ENCODE measurements at regions not wholly inside any gene's neighbourhood (a gene's known extent, or its start where the extent isn't known, plus 50 kb on each side); places are given as distances from the start of the nearest gene placed in this dataset.
A peak's percentile ranks its signal among the peaks of the same experiment; 100 is the strongest.

DNA sequence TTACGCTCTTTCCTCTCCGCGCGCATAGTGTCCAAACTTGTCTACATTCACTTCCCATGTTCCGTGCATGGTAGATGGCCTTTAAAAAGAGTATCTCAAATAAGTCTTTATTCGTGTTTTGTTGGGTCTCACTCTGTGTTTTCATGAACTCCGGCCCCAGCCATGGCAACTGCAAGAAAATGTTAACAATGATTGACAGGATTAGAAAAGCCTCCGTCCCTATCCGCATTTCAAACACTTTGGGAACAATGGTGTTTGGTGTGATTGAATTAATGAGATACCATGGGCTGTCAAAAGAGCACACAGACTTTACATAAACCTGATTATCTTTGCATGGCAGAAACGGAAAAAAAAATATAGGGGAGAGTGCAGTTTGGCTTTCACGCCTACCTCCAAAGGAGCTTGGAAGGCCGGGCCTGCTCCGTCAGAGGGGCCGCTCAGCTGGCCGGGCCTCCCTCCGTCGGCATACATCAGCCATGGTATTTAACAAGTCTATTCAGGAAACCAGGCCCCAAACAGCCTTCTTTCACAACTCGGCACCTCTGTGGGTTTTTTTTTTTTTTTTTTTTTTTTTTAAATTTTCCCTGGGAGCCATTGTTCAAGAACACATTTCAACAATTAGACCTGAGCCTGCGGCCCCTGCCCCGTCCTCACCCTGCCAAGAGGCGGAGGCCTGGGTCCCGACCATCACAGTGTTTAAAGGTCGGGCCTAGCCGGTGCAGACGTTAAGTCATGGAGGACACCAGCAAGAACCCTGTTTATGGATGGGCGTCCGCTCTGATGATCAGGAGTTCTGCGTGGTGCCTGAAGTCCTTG, 323.8 kb upstream of the IRX4 start:
- DNase-seq (ENCODE audit: low spot score) = peak; percentile 9

DNA sequence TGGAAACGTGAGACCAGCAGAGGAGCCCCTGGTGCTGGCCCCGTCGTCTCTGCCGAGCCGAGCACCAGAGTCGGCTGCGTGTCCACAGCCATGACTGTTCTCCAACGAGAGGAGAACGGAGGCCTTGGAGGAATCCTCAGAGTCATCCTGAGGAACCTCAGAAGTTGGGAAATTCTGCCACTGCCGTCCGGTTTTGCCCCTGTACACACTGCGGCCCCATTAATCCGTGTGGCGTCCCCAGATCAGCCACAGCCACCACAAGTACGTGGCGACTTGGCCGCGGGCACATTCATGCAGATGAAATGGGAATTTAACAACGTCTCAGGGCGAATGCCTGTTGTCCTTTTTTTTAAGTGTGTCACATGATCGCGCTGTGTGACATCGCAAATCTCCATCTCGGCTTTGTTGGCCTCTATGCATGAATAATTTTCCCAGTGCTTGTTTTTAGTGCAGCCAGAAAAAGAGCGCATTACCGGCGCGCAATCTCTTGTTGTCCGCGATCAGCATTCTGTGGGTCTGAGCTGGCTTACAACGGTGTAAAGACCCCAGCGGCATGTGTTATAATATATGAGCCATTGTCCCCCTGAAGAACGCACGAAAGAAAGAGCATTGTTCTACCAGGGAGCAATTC, 323.0 kb upstream of the IRX4 start:
- peak; percentile 8 for DNase-seq (ENCODE audit: low spot score)

DNA sequence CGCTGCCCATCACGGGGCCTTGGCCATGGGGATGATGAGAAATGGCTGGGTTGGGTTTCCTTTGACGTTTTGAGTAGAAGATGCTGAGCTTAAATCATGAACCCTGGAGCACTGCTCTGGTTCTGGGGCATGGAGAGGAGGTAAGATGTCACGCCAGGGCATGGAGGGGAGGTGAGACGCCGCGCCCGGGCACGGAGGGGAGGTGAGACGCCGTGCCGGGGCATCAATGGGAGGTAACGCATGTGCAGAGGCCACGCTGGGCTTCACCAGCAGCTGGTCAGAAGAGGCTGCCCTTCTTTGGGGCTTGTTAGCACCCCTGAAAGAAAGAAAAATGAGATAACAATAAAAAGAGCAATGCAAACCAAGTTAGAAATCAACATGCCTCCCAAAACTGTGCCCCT, 322.5 kb upstream of the IRX4 start:
- DNase-seq (ENCODE audit: low spot score) = peak; percentile 5

DNA sequence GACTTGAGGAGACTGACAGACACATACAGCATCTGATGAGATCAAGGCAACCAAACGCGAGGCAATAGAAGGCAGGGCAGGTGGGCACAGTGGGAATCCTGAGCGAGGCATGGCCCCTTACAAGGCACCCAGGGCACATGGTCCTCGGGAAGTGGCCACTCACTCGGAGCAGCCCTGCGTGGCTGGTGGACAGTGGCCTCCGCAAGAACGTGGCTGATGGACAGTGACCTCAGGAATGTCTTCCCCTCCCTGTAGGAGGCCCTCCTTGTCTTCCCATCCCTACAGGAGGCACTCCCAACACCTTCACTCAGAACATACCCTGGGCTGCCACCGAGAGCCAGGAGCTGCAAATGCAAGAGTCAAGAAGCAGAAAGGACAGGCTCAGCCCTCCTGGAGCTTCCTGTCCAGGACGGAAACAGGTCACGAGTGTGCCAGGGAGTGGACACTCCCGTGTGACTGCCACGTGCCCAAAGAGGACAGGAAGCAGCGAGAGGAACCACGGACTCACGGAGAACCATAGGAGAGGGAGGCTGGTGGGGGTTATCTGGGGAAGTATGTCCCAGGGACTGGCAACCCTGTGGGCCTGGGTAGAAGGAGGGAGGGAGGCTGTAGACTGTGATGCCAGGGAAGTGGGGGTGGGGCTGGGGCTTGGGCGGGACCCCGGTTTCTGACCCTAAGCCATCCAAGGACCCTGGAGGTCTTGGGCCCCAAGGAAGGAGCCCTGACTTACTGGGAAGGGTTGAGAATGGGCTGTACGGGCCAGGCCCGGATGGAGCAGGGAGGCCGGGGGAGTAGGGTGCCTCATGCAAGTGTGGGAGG, 321.9 kb upstream of the IRX4 start:
- DNase-seq (ENCODE audit: low spot score) = peak; percentile 6

DNA sequence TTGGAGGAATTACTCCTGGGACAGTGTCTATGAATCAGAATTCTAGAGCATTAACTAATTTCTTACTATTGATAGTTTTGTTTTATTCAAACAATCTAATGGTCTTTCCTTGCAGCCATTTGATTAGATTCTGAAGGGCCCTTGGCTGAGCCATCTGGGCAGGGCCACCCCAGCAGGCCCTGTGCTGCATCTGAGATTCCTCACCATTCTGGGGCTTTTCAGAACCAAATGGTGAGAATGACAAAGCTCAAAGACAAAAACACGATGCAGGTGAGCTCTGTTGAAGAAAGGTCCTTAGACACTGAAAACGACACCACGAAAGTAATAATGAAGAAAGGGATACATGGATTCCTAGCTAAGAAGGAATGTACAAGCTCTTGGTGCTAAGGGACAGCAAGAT, 321.0 kb upstream of the IRX4 start:
- peak; percentile 3 for DNase-seq (ENCODE audit: low spot score)

DNA sequence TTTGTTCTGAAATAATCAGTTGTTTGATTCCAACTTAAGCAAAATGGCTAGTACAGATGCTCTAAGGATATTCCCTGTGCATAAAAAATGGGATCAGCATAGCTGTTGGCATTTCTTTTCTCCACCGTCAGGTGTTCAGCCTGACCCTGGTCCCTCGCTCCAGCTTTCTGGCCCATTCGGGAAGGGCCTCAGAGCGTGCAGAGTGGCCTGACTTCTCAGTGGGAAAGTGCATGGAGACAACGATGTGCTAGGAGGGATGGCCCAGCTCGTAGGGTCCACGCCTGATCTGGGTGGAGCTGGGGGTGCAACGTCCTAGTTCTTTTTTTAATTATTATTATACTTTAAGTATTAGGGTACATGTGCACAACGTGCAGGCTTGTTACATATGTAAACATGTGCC, 319.1 kb upstream of the IRX4 start:
- no peak for DNase-seq (ENCODE audit: low spot score)

DNA sequence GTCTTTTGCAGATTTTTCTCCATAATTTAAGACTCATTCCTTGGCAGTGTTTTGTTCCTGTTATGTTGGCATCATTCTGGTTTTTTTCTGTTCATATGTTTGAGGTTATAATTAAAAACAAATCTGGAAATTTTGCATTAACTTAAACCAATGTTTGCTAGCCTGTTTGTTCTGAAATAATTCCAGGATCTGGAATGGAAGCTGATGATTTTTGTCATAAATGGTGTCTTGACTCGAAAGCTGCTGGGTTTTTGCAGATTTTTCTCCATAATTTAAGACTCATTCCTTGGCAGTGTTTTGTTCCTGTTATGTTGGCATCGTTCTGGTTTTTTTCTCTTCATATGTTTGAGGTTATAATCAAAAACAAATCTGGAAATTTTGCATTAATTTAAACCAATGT, 318.7 kb upstream of the IRX4 start:
- DNase-seq (ENCODE audit: low spot score) = no peak

DNA sequence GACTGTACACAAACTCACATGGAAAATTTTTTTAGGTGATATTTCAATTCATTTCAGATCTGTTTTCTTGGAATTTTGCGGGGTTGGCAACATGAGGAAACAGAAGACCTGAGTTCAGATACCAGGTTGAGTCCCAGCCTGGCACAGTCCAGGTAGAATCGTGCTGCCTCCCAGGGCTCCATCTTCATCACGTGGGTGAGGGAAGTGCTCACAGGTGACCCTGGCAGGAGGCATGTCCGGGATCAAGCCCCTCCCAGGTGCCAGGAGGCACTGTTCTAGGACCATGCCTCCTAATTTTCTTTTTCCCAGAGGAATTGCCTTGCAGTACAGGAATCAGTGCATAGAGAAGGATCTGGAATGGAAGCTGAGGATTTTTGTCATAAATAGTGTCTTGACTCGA, 318.3 kb upstream of the IRX4 start:
- DNase-seq (ENCODE audit: low spot score) = no peak

DNA sequence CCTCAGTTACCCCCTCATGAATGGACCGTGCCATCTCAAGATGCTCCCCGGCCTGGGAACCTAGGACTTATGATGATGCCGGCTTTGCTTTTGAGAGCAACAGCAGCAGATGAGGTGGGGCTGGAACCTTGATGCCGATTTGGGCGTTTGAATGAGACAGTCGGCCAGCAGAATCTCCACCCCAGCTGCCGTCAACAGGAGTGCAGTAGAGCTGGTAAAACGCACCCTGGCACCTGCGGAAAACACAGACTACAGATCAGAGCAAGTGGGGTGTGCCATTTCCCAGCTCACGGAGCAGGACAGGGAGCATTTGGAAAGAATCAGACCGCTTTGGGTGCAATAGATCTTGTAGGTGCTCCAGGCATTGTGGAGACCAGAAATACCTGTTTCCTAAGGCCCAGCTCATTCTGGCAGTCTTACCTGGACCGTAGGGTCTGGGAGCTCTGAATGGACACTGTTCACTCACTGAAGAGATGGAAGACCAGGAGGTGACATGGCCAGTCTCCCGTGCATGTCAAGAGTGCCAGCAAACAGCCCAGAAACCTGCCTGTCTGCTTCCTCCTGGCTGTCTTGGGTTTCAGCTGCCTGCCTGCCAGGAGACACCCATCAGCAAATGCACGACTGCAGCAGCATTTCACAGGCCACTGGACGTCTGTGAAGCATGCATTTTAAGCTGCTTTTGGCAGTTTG, 317.7 kb upstream of the IRX4 start:
- DNase-seq (ENCODE audit: low spot score) = no peak

DNA sequence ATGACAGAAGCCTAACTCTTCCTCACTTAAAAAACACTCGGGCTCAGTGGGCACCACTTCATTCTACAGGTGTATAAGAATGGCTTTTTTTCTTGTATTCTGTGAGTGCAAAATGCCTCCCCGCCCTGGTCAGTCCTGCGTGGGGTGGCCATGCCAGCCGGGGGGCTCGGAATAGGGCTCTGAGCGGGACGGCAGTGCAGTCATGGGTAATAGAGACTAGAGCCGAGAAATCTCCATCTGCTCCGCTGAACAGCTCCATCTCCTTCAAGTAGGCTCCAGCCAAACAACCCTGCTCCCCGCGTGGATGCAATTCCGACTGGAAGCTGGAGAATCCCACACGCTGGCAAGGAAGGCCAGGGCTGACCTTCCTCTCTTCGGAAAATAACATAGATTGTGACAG, 317.0 kb upstream of the IRX4 start:
- no peak for DNase-seq (ENCODE audit: low spot score)

DNA sequence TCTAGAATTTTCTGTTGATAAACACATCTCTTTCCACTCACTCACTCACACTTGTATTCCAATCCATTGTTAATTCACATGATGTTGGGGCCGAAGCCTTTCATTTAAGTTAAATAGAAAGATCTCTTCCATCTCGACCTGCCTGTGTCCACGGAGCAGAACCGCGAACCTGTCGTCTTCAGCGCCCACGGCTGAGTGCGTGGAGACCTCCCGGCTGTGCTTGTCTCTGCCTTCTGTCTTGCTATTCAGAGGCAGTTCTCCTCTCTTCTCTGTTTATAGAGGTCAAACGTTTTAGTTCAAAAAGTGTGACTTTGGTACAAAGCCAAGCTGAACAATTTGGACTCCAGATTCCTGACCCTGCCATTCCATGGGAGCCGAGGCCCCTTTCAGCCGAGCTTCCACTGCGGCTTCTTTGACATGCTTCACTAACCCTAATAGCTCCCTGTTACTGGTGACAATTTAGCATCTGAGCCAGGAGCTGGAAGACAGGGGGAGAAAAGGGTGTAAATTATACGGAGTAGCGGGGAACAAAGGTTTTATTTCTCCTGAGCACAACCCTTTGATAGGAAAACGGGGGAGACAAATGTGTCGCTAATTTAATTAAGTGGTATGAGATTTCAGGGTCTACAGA, 314.4 kb upstream of the IRX4 start:
- no peak for DNase-seq (ENCODE audit: low spot score)

DNA sequence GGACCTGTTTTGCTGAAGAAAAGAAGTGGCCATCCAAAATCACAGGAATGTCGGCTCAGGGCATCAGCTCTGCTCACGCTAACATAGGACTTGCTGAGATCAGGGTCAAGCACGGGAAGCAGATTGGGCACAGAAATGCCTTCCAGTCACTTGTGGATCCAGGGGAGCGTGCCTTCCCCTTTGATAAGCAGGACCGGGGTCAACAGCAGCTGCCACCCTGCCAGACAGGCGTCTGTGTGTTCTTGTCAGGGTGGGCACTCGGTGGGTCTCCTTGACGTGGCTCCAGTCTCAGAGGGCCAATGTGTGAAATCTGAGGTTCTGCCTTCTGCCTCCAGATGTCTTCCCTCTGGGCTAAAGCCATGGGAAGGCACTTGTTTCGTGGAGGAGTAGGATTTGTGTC, 313.7 kb upstream of the IRX4 start:
- DNase-seq (ENCODE audit: low spot score) = no peak

DNA sequence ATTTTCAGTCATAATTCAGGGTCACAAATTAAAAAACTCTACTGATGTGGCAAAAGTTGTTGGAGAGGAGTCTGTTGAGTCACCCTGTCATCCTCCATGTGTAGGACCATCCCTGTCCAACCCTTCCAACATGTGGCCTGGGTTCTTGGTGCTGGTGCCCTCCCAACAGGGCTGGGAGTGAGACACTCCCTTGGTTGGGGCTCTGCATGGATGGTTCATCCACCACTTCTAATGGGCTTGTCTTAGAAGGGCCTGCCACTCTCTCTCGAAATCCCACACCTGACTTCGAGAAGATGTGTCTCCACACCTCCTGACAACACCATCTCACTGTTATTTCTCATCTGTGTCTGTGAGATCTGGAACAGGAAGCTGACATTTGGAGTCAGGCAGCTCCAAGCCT, 312.2 kb upstream of the IRX4 start:
- DNase-seq (ENCODE audit: low spot score) = no peak

DNA sequence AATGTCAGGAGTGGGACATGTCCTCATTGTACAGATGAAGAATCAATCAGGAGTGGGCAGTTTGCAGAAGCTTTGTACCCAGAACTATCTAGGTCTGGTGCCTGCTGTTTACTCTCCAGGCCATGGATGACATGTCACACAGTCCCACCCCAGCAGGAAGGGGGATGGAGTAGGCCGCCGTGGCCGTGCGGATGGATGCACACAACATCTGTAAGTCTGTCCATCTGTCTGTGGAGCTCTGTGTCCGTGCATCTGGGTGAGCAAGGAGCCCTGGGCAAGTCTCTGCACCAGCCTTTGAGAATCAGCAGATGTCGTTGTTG, 311.5 kb upstream of the IRX4 start:
- no peak for DNase-seq (ENCODE audit: low spot score)

DNA sequence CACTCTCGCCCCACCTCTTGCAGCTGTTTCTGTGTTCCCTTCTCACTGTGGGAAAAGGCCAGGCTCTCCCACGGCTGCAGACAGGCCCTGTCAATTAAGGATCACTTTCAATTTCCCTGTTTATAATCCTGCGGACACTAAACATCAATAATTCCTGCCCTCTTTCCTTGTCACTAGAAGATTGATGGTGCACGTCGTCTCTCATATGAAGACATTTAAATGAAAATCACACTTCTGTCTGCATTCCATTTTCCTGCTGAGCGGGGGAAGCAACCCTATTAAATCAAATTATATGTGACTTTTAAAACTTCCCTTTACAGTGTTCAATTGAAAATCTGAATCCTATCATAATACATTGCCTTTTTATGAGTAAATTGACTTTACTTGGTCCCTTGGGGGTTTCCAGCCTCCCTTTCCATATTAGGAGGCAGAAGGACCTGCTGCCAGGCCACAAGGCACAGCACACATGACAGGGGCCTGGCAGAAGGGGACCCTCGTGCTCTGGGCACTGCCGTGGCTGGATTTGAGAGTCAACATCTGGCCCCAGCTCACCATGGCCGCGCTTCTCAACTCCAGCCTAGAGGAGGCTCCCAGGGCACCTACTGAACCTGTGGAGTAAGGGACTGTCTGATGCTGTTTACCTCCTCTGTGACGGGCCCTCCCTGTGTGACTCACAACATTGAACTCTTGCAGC, 311.0 kb upstream of the IRX4 start:
- DNase-seq (ENCODE audit: low spot score) = no peak

DNA sequence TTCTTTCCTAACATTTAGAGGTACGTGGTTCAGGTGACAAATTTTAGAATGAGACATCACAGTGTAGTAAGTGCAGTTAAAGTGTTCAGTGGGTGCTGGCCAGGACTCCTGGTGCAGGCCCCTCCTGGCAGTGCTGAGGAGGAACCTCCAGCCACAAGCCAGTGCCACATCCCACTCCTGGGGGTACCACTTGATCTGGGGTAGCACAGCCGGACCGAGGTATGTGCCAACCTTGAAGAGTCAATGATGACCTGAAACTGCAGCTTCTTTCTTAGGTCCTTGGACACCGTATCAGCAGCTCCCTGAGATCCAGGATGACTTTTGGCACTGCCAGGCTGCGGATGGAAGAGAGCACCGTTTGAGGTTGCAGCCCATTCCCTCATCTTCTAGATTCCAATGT, 310.4 kb upstream of the IRX4 start:
- DNase-seq (ENCODE audit: low spot score) = no peak

DNA sequence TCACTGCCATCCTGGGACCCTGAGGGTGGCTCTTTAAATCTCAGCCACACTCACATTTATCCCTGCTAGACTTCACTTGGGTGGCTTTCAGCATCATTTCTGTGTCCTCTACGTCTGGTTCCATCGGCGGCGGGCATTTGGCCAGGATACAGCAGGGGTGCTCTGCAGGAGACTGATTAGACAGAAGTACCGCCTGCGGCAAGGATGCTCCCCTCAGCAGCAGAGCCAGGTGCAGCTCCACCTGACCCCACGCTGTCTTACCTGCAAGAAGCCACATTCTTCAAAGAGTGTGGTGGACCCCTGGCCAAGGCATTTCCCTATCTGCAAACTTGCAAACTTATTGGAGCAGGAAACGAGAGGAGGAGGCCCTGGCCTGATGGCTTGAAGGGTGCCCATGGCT, 309.8 kb upstream of the IRX4 start:
- DNase-seq (ENCODE audit: low spot score) = no peak

DNA sequence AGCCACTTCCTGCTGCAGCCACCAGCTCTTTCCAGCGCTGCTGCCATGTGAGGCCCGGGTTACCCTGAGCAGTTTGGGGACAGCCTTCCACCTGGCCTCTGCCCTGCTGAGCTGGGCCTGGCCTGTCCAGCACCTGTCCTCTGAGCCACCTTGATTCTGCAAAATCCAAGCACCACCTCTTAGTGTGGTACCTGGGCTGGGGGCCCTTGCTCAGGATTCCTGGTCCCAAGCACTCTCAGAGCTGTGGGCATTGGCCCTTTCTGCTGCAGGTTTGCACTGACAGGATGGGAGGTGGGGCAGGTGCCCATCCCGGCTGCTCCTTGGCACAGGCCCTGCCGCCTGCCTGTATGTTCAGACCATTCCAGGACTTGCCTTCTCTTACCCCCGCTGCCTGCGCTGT, 309.2 kb upstream of the IRX4 start:
- DNase-seq (ENCODE audit: low spot score) = no peak

DNA sequence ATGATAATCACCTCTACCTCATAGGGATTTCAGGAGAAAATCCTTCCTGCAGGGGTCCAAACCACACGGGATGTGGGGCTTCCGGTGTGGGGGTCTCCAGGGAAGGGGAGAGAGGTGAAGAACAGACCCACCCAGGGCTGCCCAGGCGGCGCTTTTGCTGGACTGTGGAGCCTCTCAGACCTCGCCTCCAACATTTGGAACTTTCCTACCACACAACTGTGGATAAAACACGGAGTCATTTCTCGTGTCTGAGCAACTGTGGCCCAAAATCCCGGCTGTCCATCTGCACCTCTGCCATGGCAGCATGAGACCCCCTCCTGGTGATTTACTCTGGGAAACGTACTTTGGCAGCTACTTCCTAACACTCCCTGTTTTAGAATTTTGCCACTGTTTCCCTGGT, 307.8 kb upstream of the IRX4 start:
- no peak for DNase-seq (ENCODE audit: low spot score)

DNA sequence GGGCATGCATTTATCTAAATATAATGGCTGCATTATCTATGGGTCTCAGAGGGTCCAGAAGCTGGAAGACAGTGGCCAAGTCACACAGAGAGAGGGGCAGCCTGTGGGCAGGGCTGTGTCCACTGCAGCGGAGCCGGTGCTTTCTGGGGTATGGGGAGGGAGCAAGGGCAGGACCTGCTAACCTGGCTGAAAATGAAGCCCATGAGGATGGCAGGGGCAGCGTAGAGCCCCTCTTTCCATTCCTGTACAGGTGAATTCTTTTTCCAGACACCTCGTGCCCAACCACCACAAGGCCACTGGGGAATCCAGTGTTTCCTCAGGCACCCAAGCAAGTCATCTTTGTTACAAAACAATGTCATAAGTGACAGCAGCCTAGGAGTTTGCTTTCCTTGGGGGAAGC, 305.9 kb upstream of the IRX4 start:
- DNase-seq (ENCODE audit: low spot score) = no peak

DNA sequence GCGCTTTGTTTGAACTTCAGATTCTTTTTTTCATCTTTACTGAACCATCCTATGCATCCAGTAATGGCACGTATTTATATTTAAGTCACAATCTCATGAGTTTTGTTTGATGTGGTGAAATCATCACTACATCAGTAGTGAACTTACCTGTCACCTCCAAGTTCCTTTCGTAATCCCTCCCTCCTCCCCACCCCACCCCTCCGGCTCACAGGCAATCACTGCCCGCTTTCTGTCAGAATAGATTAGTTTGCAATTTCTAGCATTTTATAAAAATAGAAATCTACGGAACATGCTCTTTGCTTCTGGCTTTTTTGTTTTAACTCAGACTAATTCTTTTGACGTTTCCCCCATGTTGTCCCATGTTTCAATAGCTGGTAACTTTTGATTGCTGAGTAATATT, 305.4 kb upstream of the IRX4 start:
- DNase-seq (ENCODE audit: low spot score) = no peak
